Naive thymus-derived CD8-positive, alpha-beta T cell (primary cell): ENCODE measurements at regions not wholly inside any gene's neighbourhood (a gene's known extent, or its start where the extent isn't known, plus 50 kb on each side); places are given as distances from the start of the nearest gene placed in this dataset.

Source experiments
- ATAC-seq, 2 donors: fragments of 150-1000 bp; cut with Tn5 transposase in 1 of 2; sonication (Bioruptor Pico), chemical (Tn5 transposase) in 1 of 2; 1 replicate in 1 of 2; 2 replicates in 1 of 2; pipeline ENCODE4 v1.10.0; 2021; ENCODE audit warnings: mild to moderate bottlenecking in 2 of 2, moderate library complexity in 2 of 2
- POLR2A ChIA-PET: fragments of 350-600 bp; sonication (Branson Sonifier 250); formaldehyde crosslinking; loops from one replicate; lab custom pipeline; 2021; ENCODE audit warnings: antibody characterized with exemption; lab: Charles Lee
- DNase-seq, 10 donors: peaks; one replicate each; pipeline versions ENCODE4 v3.0.0 to v3.0.0-alpha.2; 2020 to 2022
- H3K27ac Mint-ChIP-seq, 10 donors: one replicate each; pipeline ENCODE4 v1.8.0; 2020 to 2022; ENCODE audit warnings: mild to moderate bottlenecking in 10 of 10, mixed read lengths in 10 of 10, moderate library complexity in 4 of 10, inconsistent platforms in 1 of 10
- H3K27me3 Mint-ChIP-seq, 5 donors: one replicate each; pipeline ENCODE4 v1.8.0; 2021 to 2022; ENCODE audit warnings: mixed read lengths in 5 of 5
- H3K36me3 Mint-ChIP-seq, 3 donors: one replicate each; pipeline ENCODE4 v1.8.0; 2020 to 2022; ENCODE audit warnings: mixed read lengths in 3 of 3, mild to moderate bottlenecking in 2 of 3, inconsistent platforms in 1 of 3
- H3K4me1 Mint-ChIP-seq, 4 donors: one replicate each; pipeline ENCODE4 v1.8.0; 2021 to 2022; ENCODE audit warnings: mixed read lengths in 4 of 4
- H3K4me3 Mint-ChIP-seq, 10 donors: one replicate each; pipeline ENCODE4 v1.8.0; 2020 to 2022; ENCODE audit warnings: mild to moderate bottlenecking in 10 of 10, mixed read lengths in 10 of 10, moderate library complexity in 6 of 10, inconsistent platforms in 1 of 10
- H3K9me3 Mint-ChIP-seq, 9 donors: one replicate each; pipeline ENCODE4 v1.8.0; 2020 to 2022; ENCODE audit warnings: mixed read lengths in 9 of 9, mild to moderate bottlenecking in 3 of 9, inconsistent platforms in 1 of 9, moderate library complexity in 1 of 9

DNA sequence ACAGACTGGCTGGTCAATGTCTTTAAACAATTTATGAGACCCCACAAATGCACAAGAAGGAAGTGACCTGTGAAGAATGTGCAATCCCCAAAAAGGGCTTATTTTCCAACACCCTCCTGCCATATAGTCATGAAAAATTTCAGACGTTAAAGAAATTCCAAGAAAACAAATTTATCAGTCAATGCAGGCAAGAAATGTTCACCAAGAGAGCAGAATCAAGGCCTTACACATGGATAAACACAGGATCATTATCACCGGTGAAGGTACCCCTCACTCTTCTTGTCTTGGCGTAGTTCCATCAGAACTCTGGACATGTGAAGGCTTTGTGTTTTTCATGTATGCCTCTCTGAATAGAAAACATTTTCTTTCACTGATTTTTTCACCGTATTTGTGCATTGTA, 186.7 kb upstream of the GALNTL6 start:
- Mint-ChIP-seq H3K27ac (no peak overlapping the region), H3K9me3 (peaks cover 0 to 6% (median 0%) of the 10 kb centered on the region in 9 donors), H3K36me3 (no peaks in the 10 kb centered on the region), H3K4me3 (no peak overlapping the region), H3K27me3 (no peaks in the 10 kb centered on the region), H3K4me1 (peaks cover 0 to 10% (median 0%) of the 10 kb centered on the region in 4 donors)
- ATAC-seq = no peak
- DNase-seq = no peak
- POLR2A ChIA-PET = no interaction called here

DNA sequence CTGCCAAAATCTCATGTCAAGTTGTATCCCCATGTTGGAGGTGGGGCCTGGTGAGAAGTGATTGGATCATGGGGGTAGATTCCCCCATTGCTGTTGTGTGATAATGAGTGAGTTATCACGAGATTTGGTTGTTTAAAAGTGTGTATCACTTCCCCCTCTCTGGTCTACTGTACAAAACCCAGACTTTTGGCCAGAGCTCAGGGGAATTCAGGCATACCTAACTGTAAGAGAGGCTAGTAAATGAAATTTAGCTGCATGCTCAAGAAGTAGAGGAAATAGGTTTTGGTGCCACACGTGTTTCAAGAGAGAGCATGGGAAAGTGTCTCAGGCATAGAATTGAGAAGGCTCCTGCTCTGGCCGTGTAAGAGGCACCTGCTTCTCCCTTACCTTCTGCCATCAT, 190.5 kb upstream of the GALNTL6 start:
- H3K27me3 Mint-ChIP-seq = no peaks in the 10 kb centered on the region
- POLR2A ChIA-PET = no interaction called here
- no peak for ATAC-seq
- H3K36me3 Mint-ChIP-seq = no peaks in the 10 kb centered on the region
- DNase-seq = no peak
- no peak overlapping the region for H3K4me3 Mint-ChIP-seq
- H3K27ac Mint-ChIP-seq = no peak overlapping the region
- peaks cover 0 to 4% (median 0%) of the 10 kb centered on the region in 4 donors for H3K4me1 Mint-ChIP-seq
- H3K9me3 Mint-ChIP-seq = peaks cover 0 to 15% (median 4%) of the 10 kb centered on the region in 9 donors

DNA sequence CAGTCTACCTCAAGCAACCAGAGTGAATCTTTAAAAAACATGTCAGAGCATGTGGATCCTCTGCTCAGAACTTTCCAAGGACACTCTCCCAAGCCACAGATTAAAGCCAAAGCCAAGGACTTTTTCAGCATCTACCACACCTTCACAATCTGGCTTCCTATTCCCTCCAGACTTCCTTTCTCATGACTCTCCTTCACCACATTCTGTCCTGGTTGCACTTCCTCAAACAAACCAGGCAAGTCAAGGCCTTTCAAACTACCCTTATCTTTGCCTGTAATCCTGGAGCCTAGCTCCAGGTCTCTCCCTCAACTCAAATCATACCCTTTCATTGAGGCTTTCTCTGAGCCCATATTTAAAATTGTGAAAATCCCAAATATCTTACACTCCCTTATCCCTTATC, 191.6 kb upstream of the GALNTL6 start:
- H3K4me1 Mint-ChIP-seq = peaks cover 0 to 4% (median 0%) of the 10 kb centered on the region in 4 donors

DNA sequence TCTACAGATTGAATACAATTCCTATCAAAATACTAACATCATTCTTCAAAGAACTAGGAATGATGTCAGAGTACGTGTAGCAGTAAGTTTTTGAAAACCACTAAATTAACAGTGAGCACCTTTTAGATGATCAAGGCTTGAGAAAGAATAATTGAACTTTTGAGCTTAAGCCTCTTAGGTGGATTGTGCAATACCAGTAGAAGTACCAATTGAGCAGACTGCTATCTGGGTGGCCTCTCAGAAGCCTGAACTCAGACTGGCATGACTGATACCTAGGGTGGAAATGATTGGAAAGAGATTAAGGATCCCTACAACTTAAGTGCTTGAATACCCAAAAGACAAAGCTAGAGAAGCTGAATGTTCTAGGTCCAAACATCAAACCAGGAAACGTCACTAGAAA, 200.3 kb upstream of the GALNTL6 start:
- Mint-ChIP-seq H3K9me3 (peaks cover 0 to 30% (median 2%) of the 10 kb centered on the region in 9 donors), H3K4me1 (no peaks in the 10 kb centered on the region), H3K27me3 (no peaks in the 10 kb centered on the region), H3K27ac (no peak overlapping the region), H3K36me3 (no peaks in the 10 kb centered on the region), H3K4me3 (no peak overlapping the region)
- DNase-seq (no peak), ATAC-seq (no peak)
- POLR2A ChIA-PET = no interaction called here

More for the DNA sequence above, 191.6 kb upstream of the GALNTL6 start:
- ATAC-seq (no peak), DNase-seq (no peak)
- no peaks in the 10 kb centered on the region for H3K27me3 Mint-ChIP-seq
- peaks cover 0 to 19% (median 4%) of the 10 kb centered on the region in 9 donors for H3K9me3 Mint-ChIP-seq
- POLR2A ChIA-PET = no interaction called here
- no peaks in the 10 kb centered on the region for H3K36me3 Mint-ChIP-seq
- no peak overlapping the region for H3K27ac Mint-ChIP-seq
- no peak overlapping the region for H3K4me3 Mint-ChIP-seq

DNA sequence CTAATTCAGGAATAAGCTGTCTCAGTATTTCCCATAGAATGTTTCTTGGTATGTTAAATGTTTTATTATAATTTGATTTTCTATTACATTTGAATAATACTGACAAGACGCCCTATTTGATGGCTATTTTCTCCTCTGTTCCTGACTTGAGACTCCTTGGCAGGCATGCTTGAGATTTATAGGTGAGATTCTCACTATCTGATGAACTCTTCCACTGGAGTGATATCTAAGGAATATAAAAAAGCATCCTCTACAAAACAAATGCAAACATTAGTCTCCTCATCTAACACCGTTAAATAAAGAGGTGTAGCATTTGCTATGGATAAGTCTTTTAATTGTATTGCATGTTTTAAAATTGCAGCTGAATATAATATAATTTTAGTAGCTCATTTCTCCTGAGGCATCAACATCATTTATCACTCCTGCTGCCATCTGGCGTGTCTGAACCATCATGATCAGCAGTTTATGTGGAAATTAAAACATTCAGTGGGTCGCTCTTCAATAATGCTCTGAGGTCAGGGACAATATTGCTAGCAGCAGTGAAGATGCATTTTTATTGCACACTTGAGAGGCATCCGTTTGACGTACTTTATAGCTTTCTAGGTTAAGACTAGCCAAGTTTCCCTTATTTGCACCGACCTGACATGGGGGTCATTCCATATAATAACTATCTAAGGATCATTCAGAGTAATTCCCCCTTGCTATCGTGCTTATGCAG, 210.4 kb upstream of the GALNTL6 start:
- peaks cover 1 to 13% (median 7%) of the 10 kb centered on the region in 9 donors for H3K9me3 Mint-ChIP-seq
- POLR2A ChIA-PET = no interaction called here
- ATAC-seq = no peak
- H3K36me3 Mint-ChIP-seq = no peaks in the 10 kb centered on the region
- no peak overlapping the region for H3K27ac Mint-ChIP-seq
- H3K4me1 Mint-ChIP-seq = no peaks in the 10 kb centered on the region
- no peak overlapping the region for H3K4me3 Mint-ChIP-seq
- no peak for DNase-seq
- no peaks in the 10 kb centered on the region for H3K27me3 Mint-ChIP-seq

DNA sequence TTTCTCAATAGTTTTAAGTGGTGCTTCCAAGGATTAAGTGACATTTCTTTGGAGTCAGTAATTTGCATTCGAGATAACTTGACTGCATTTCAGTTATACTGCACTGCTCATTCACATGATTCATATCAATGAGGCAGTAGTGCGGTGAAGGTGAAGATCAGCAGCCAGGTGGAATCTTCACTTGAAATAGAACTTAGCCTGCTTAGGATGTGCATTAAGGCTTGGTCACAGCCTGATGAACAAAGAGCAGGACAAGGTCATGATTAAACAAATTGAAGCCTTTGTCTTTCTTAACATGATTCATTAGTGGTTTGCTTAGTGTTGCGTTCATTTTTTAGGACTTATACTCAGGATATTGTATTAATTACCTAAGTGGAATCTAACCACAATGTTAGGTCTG, 212.1 kb upstream of the GALNTL6 start:
- POLR2A ChIA-PET = no interaction called here
- peaks cover 0 to 10% (median 5%) of the 10 kb centered on the region in 9 donors for H3K9me3 Mint-ChIP-seq
- H3K27ac Mint-ChIP-seq = no peak overlapping the region
- ATAC-seq (no peak), DNase-seq (no peak)
- H3K27me3 Mint-ChIP-seq = no peaks in the 10 kb centered on the region
- H3K4me1 Mint-ChIP-seq = no peaks in the 10 kb centered on the region
- no peaks in the 10 kb centered on the region for H3K36me3 Mint-ChIP-seq
- no peak overlapping the region for H3K4me3 Mint-ChIP-seq

DNA sequence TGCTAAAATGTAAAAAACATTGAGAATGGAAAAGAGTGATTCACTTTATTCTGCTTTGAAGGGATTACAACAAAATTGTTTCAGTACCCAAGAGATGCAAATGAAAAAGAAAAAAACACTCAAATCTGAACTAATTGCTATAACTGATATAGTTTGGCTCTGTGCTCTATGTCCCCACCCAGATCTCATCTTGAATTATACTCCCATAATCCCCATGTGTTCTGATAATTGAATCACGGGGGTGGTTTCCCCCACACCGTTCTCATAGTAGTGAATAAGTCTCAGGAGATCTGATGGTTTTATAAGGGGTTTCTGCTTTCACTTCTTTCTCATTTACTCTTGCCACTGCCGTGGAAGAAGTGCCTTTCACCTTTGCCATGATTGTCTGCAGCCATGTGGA, 213.6 kb upstream of the GALNTL6 start:
- ATAC-seq = no peak
- Mint-ChIP-seq H3K27me3 (no peaks in the 10 kb centered on the region), H3K27ac (no peak overlapping the region), H3K9me3 (peaks cover 0 to 10% (median 5%) of the 10 kb centered on the region in 9 donors), H3K4me3 (no peak overlapping the region), H3K36me3 (no peaks in the 10 kb centered on the region), H3K4me1 (no peaks in the 10 kb centered on the region)
- no peak for DNase-seq
- POLR2A ChIA-PET = no interaction called here

DNA sequence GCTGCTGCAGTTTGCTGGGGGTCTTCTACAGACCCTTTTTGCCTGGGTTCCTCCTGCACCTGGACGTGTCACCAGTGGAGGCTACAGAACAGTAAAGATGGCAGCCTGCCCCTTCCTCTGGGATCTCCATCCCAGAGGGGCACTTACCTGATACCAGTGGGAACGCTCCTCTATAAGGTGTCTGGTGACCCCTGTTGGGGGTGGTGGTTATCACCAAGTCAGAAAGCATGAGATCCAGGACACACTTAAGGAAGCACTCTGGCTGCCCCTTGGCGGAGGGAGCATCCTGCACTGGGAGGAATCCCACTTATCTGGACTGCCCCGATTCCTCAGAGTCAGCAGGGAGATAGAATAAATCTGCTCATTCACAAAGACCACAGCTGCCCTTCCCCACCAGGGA, 218.9 kb upstream of the GALNTL6 start:
- POLR2A ChIA-PET = no interaction called here
- H3K9me3 Mint-ChIP-seq = peaks cover 0 to 28% (median 8%) of the 10 kb centered on the region in 9 donors
- ATAC-seq (no peak), DNase-seq (no peak)
- no peak overlapping the region for H3K4me3 Mint-ChIP-seq
- no peaks in the 10 kb centered on the region for H3K4me1 Mint-ChIP-seq
- H3K27ac Mint-ChIP-seq = no peak overlapping the region
- H3K27me3 Mint-ChIP-seq = no peaks in the 10 kb centered on the region
- H3K36me3 Mint-ChIP-seq = no peaks in the 10 kb centered on the region

DNA sequence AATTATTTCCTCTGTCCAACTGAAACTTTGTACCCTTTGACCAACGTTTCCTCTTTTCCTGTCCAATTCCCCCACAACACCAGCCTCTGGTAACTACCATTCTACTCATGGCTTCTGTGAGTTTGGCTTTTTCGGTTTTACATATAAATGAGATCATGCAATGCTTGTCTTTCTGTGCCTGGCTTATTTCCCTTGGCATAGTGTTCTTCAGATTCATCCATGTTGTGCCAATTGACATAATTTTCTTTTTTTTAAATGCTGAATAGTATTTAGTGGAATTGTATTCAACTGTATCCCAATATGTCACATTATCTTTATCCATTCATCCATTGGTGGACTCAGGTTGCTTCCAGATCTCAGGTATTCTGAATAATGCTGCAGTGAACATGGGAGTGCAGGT, 222.5 kb upstream of the GALNTL6 start:
- POLR2A ChIA-PET = no interaction called here
- H3K36me3 Mint-ChIP-seq = no peaks in the 10 kb centered on the region
- no peak for DNase-seq
- no peak overlapping the region for H3K4me3 Mint-ChIP-seq
- H3K4me1 Mint-ChIP-seq = no peaks in the 10 kb centered on the region
- H3K9me3 Mint-ChIP-seq = peaks cover 0 to 28% (median 7%) of the 10 kb centered on the region in 9 donors
- no peak for ATAC-seq
- no peaks in the 10 kb centered on the region for H3K27me3 Mint-ChIP-seq
- no peak overlapping the region for H3K27ac Mint-ChIP-seq

DNA sequence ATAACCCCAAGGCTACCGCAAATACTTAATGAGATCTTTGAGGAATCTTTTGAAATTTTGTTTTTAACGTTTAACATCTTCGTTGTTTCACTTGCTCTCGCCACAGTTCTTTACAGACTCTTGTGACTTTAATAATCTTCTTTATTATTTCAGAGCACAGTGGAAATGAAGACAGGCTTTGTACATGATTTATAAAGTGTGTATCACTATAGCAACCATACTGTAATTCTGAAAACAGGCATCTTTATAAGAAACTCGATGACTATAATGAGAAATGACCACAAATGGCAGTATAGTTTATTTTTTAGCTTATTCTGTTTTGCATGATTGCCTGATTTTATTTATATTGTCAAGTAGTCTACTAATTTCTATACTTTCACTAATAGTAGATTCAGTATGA, 224.4 kb upstream of the GALNTL6 start:
- Mint-ChIP-seq H3K27ac (no peak overlapping the region), H3K9me3 (peaks cover 0 to 25% (median 6%) of the 10 kb centered on the region in 9 donors), H3K27me3 (no peaks in the 10 kb centered on the region), H3K4me3 (no peak overlapping the region), H3K4me1 (no peaks in the 10 kb centered on the region), H3K36me3 (no peaks in the 10 kb centered on the region)
- ATAC-seq = no peak
- POLR2A ChIA-PET = no interaction called here
- no peak for DNase-seq

DNA sequence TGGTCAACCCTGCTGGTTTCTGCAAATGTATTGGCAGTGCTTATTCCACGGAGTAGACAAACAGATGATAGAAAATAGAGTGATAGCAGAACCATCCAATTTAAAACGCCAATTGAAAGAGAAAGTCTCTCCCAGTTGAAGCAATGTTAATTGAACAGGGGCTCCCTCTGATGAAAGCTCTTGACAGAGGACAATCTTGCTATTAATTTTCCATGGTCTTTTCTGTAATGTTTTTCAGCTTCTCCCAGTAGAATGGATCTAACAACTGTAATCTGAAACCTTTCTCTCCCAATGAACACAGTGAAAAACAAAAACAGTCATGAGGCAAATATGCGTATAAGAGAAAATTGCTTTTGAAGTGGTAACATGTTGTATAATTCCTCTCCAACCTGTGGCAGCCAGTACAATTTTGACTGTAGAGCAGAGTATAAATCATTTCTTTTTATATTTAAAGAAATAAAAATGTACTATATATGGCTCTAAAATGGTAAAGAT, 225.1 kb upstream of the GALNTL6 start:
- Mint-ChIP-seq H3K4me3 (no peak overlapping the region), H3K4me1 (peaks cover 0 to under 1% (median 0%) of the 10 kb centered on the region in 4 donors), H3K27me3 (no peaks in the 10 kb centered on the region), H3K9me3 (peaks cover 0 to 18% (median 4%) of the 10 kb centered on the region in 9 donors), H3K36me3 (no peaks in the 10 kb centered on the region), H3K27ac (no peak overlapping the region)
- ATAC-seq (no peak), DNase-seq (no peak)
- POLR2A ChIA-PET = no interaction called here

DNA sequence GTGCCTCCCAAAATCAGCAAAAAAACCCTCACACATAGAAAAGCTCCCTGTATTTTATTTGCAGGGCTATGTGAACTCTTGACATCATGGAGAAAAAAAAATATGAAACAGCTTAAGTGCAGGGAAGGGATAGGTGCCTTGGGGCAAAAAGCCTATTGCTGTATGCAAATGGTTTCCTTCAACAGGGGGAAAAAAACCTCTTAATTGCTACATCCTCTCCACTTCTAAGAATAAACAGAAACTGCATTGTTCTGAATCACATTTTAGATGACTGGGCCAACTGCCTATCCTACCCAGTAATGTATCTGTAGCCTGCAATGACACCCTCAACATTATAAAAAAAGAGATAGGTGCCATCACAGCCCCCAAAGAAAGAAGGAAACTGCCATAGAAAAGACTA, 229.4 kb upstream of the GALNTL6 start:
- no peaks in the 10 kb centered on the region for H3K36me3 Mint-ChIP-seq
- DNase-seq (no peak), ATAC-seq (no peak)
- H3K27ac Mint-ChIP-seq = no peak overlapping the region
- H3K9me3 Mint-ChIP-seq = peaks cover 0 to 4% (median 0%) of the 10 kb centered on the region in 9 donors
- POLR2A ChIA-PET = no interaction called here
- H3K27me3 Mint-ChIP-seq = no peaks in the 10 kb centered on the region
- H3K4me1 Mint-ChIP-seq = peaks cover 0 to 4% (median 0%) of the 10 kb centered on the region in 4 donors
- no peak overlapping the region for H3K4me3 Mint-ChIP-seq

DNA sequence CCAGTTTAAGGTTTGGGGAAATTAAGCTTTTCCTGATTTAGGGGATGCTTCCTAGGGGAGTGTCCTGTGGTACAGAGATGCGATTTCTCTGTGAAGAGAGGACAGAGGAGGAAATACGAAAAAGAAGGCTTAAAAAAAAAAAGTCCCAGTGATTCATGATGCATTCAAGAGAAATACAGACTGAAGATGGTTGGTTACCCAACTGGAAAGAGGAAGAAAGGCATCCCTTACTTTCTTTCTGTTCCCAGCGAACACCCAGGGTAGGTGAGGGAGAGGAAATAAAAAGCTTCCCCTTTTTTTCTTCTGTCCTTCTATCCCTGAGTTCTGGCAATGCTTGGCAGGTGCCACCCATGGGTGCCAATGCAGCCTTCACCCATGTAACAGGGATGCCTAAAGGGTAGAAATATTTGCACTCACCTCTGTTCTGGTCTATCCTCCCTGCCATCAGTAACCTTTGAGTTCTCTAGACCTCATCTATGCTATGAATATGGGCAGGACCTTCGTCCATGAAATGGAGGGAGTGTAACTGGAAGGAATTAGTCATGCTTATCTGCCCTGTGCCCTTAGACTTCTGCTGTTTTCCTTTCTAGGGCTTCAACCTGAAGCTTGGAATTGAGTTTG, 230.1 kb upstream of the GALNTL6 start:
- DNase-seq (no peak), ATAC-seq (no peak)
- Mint-ChIP-seq H3K4me1 (peaks cover 0 to 4% (median 0%) of the 10 kb centered on the region in 4 donors), H3K36me3 (no peaks in the 10 kb centered on the region), H3K27ac (no peak overlapping the region), H3K4me3 (no peak overlapping the region), H3K9me3 (peaks cover 0 to 4% (median 0%) of the 10 kb centered on the region in 9 donors), H3K27me3 (no peaks in the 10 kb centered on the region)
- POLR2A ChIA-PET = no interaction called here
